Smooth muscle cell (in vitro differentiated cells): ENCODE measurements at regions not wholly inside any gene's neighbourhood (a gene's known extent, or its start where the extent isn't known, plus 50 kb on each side); places are given as distances from the start of the nearest gene placed in this dataset.
A peak's percentile ranks its signal among the peaks of the same experiment; 100 is the strongest.

Source experiments
- DNase-seq: peaks from one replicate; lab custom pipeline; 2025; ENCODE audit not compliant: unreplicated experiment; lab: John Stamatoyannopoulos, UW
- H2AFZ ChIP-seq: fragments of 200-600 bp; sonication (generic); 2 replicates; pipeline ENCODE4 v1.6.0; 2016; ENCODE audit warnings: antibody characterized with exemption, low read depth, mild to moderate bottlenecking
- H3F3A ChIP-seq: fragments of 200-600 bp; sonication (generic); 2 replicates; pipeline ENCODE4 v1.6.0; 2017; ENCODE audit warnings: antibody characterized with exemption, low read depth
- H3K27ac ChIP-seq: fragments of 200-600 bp; sonication (generic); 2 replicates; pipeline ENCODE4 v1.5.1; 2016; ENCODE audit warnings: low read depth, mild to moderate bottlenecking
- H3K27me3 ChIP-seq: fragments of 200-600 bp; sonication (generic); 2 replicates; pipeline ENCODE4 v1.6.1; 2016; ENCODE audit warnings: low read depth, mild to moderate bottlenecking
- H3K36me3 ChIP-seq: fragments of 200-600 bp; sonication (generic); 2 replicates; pipeline ENCODE4 v1.5.1; 2016; ENCODE audit warnings: low read depth
- H3K4me1 ChIP-seq: fragments of 200-600 bp; sonication (generic); 2 replicates; pipeline ENCODE4 v1.5.1; 2016; ENCODE audit warnings: low read depth
- H3K4me2 ChIP-seq: fragments of 200-600 bp; sonication (generic); 2 replicates; pipeline ENCODE4 v1.6.0; 2016; ENCODE audit warnings: mild to moderate bottlenecking
- H3K4me3 ChIP-seq: fragments of 200-600 bp; sonication (generic); 2 replicates; pipeline ENCODE4 v1.5.1; 2016; ENCODE audit warnings: mild to moderate bottlenecking
- H3K79me2 ChIP-seq: fragments of 200-600 bp; sonication (generic); 2 replicates; pipeline ENCODE4 v1.6.0; 2016; ENCODE audit warnings: low read depth, mild to moderate bottlenecking
- H3K9ac ChIP-seq: fragments of 200-600 bp; sonication (generic); 2 replicates; pipeline ENCODE4 v1.6.0; 2016; ENCODE audit warnings: low read depth
- H3K9me3 ChIP-seq: fragments of 200-600 bp; sonication (generic); replicated peaks from 2 replicates; pipeline ENCODE4 v1.5.1; 2016; ENCODE audit warnings: low read depth
- H4K20me1 ChIP-seq: fragments of 200-600 bp; sonication (generic); 2 replicates; pipeline ENCODE4 v1.6.0; 2016; ENCODE audit warnings: low read depth
- WGBS: methylation state at CpG from one replicate; pipeline ENCODE4 v1.1.7; 2016; ENCODE audit warnings: low lambda C conversion rate; 5-methylcytosine and 5-hydroxymethylcytosine counted together
- TF ChIP-seq, protein P1 (sequence below): fragments of 200-600 bp; sonication (generic); IDR thresholded peaks from 2 replicates; pipeline ENCODE4 v1.5.1; 2017; ENCODE audit warnings: borderline replicate concordance, mild to moderate bottlenecking, antibody characterized with exemption; ENCODE audit not compliant: insufficient read depth, poor library complexity, severe bottlenecking

DNA sequence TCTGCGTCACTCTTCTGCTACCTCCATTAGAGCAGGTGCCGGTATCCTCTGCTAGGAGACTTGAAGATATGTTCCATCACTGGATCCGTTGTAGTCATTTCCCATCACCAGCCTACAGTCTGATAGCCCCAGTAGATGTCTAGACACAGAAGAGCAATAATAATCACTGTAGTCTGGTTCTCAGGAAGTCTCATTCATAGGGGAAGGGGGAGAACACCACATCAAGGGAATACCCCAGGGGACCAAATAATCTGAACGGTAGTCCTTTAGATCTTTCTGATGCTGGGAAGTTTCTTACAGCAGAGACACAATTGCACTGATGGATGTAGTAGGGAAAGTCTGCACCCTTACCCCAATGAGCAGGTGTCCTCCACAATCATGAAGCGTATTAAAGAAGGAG, 595.0 kb downstream of the EPHA3 start:
- H3K9me3 ChIP-seq: no peaks in the 10 kb centered on the region
- WGBS: 89% methylated on average over 5 of the region's 5 CpGs

DNA sequence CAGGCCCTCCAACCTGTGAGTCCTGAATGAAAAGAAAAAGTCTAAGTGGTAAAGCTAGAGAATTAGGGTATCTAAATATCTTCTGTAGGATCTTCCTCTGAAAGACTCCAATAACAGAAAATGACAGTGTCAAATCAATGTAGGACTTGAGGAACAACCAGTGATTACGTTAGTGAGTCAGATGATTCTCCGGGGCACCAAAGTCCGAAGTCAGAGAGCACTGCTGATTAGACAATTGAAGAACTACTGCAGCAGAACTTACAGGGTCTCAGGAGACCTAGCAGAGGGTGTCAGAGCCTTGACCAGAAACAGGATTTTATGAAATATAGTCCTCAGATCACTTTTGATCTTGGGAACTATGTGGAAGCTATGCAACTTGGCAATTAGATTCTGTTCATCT, 605.8 kb downstream of the EPHA3 start:
- no peak overlapping the region for H3K4me3 ChIP-seq
- no peak overlapping the region for H3K4me2 ChIP-seq
- H3F3A ChIP-seq: no peaks in the 10 kb centered on the region
- 90% methylated on average over 3 of the region's 3 CpGs for WGBS
- no peaks in the 10 kb centered on the region for H3K79me2 ChIP-seq
- TF ChIP-seq, protein P1, sequence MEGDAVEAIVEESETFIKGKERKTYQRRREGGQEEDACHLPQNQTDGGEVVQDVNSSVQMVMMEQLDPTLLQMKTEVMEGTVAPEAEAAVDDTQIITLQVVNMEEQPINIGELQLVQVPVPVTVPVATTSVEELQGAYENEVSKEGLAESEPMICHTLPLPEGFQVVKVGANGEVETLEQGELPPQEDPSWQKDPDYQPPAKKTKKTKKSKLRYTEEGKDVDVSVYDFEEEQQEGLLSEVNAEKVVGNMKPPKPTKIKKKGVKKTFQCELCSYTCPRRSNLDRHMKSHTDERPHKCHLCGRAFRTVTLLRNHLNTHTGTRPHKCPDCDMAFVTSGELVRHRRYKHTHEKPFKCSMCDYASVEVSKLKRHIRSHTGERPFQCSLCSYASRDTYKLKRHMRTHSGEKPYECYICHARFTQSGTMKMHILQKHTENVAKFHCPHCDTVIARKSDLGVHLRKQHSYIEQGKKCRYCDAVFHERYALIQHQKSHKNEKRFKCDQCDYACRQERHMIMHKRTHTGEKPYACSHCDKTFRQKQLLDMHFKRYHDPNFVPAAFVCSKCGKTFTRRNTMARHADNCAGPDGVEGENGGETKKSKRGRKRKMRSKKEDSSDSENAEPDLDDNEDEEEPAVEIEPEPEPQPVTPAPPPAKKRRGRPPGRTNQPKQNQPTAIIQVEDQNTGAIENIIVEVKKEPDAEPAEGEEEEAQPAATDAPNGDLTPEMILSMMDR: no peak
- no peaks in the 10 kb centered on the region for H3K27me3 ChIP-seq
- H3K4me1 ChIP-seq: no peaks in the 10 kb centered on the region
- no peak overlapping the region for H3K9ac ChIP-seq
- H4K20me1 ChIP-seq: no peaks in the 10 kb centered on the region
- DNase-seq: no peak
- no peak overlapping the region for H3K27ac ChIP-seq
- no peak overlapping the region for H2AFZ ChIP-seq
- H3K36me3 ChIP-seq: no peaks in the 10 kb centered on the region
- H3K9me3 ChIP-seq: no peaks in the 10 kb centered on the region

More for the DNA sequence above, 595.0 kb downstream of the EPHA3 start:
- no peak for DNase-seq
- no peaks in the 10 kb centered on the region for H3K36me3 ChIP-seq
- H4K20me1 ChIP-seq: no peaks in the 10 kb centered on the region
- H3K4me2 ChIP-seq: no peak overlapping the region
- H3F3A ChIP-seq: no peaks in the 10 kb centered on the region
- TF ChIP-seq, protein P1: no peak
- no peaks in the 10 kb centered on the region for H3K27me3 ChIP-seq
- H3K9ac ChIP-seq: no peak overlapping the region
- H3K27ac ChIP-seq: no peak overlapping the region
- H3K4me3 ChIP-seq: no peak overlapping the region
- H3K4me1 ChIP-seq: no peaks in the 10 kb centered on the region
- no peak overlapping the region for H2AFZ ChIP-seq
- no peaks in the 10 kb centered on the region for H3K79me2 ChIP-seq

DNA sequence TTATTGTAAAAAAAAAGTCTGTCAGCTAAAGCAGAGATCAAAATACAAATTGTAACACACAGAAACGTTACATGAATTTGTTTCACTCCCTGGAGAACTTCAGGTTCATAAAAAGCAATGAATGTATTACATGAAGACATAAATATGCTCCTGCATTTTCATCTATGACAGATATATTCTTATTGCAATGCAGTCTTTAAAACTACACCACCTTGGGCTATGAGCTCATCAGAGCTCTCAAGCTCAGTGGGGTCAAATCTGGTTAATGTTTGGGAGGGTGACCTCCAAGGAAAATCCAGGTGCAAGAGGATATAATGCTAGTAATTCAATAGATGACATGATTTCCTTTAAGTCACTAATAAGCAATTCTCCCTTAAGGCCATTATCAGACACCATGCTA, 606.8 kb downstream of the EPHA3 start:
- WGBS: 76% methylated on average over 1 of the region's 1 CpG
- Histone ChIP-seq H4K20me1 (no peaks in the 10 kb centered on the region), H3K36me3 (no peaks in the 10 kb centered on the region), H3K79me2 (no peaks in the 10 kb centered on the region), H3F3A (no peaks in the 10 kb centered on the region), H3K27ac (no peak overlapping the region), H3K4me3 (no peak overlapping the region), H2AFZ (no peak overlapping the region), H3K9ac (no peak overlapping the region), H3K27me3 (no peaks in the 10 kb centered on the region), H3K9me3 (no peaks in the 10 kb centered on the region), H3K4me2 (no peak overlapping the region), H3K4me1 (no peaks in the 10 kb centered on the region)
- TF ChIP-seq, protein P1: no peak
- no peak for DNase-seq

DNA sequence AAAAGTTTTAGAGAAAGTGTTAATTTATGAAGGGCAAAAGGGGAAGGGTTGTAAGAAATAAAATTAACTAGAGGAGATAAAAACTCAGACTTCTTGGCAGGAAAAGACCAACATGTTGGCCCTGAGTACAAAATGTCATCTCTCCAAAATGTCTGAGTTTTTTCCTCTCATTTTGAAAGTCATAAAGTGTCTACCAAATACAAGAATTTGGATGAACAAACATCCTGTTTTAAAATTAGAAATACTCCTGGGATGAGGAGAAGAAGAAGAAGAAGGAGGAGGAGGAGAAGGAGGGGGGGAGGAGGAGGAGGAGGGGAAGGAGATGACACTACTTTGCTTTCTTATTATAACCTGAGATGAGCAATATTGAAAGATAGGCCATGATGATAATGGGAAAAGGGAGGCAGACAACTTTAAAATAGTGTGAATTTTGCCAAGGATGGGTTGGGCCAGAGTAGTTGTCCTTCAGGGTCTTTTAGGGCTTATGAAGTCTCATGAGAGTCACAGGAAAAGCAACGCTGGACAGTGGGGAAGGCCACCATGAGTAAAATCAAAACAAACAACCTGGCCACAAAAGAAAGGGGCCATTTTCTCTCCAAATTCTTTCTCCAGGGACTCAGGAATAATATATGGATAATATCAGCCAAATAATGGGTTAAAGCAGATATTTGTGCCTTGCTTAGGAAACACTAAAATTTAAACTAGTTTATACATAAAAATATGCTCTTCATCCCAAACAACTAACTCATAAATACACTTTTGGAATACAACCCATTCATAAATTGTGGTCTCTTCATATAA, 632.9 kb downstream of the EPHA3 start:
- Histone ChIP-seq H4K20me1 (no peaks in the 10 kb centered on the region), H3K36me3 (no peaks in the 10 kb centered on the region), H3K4me2 (no peak overlapping the region), H3K9me3 (no peaks in the 10 kb centered on the region), H3K79me2 (no peaks in the 10 kb centered on the region), H3K9ac (no peak overlapping the region), H3F3A (no peaks in the 10 kb centered on the region), H3K27ac (peak overlapping the region; percentile 1), H3K4me1 (no peaks in the 10 kb centered on the region), H3K4me3 (no peak overlapping the region), H3K27me3 (no peaks in the 10 kb centered on the region), H2AFZ (no peak overlapping the region)
- no peak for DNase-seq
- WGBS: 73% methylated on average over 1 of the region's 1 CpG
- TF ChIP-seq, protein P1: no peak
